HG02938 (cell line): ENCODE measurements at regions not wholly inside any gene's neighbourhood (a gene's known extent, or its start where the extent isn't known, plus 50 kb on each side); places are given as distances from the start of the nearest gene placed in this dataset.
"Not testable (repeated sequence)": the region's sequence is repeated elsewhere in the genome, so short reads cannot be mapped to it uniquely, and the experiment has no call there.

Experiments
- ATAC-seq: cut with Tn5 transposase; IDR thresholded peaks from one replicate; pipeline ENCODE4 v1.9.1; 2021; ENCODE audit warnings: mild to moderate bottlenecking, moderate library complexity; ENCODE audit not compliant: unreplicated experiment

DNA sequence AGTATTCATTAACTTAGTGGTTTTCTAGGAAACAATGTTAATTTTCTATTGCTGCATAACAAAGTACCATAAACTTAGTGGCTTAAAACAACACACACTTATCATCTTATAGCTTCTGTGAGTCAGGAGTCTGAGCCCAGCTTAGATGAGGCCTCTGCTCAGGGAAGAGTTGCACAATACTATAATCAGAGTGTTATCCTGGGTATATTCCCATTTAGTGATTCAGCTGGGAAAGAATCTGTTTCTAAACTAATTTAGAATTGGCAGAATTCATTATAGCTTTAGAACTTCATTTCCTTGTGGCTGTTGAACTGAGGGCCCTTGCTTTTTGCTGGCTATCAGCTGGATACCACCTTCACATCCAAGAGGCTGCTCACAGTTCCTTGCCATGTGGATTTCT lies 515.5 kb downstream of the BRINP3 start:
- ATAC-seq, result no peak

GRCh38 chr1:189970331-189971230 lies 507.1 kb downstream of the BRINP3 start:
- no peak for ATAC-seq

- no peak for ATAC-seq
Measured at GRCh38 chr1:189971656-189972055, 506.0 kb downstream of the BRINP3 start.

GRCh38 chr1:189977184-189977583 lies 500.5 kb downstream of the BRINP3 start:
- ATAC-seq, result no peak

DNA sequence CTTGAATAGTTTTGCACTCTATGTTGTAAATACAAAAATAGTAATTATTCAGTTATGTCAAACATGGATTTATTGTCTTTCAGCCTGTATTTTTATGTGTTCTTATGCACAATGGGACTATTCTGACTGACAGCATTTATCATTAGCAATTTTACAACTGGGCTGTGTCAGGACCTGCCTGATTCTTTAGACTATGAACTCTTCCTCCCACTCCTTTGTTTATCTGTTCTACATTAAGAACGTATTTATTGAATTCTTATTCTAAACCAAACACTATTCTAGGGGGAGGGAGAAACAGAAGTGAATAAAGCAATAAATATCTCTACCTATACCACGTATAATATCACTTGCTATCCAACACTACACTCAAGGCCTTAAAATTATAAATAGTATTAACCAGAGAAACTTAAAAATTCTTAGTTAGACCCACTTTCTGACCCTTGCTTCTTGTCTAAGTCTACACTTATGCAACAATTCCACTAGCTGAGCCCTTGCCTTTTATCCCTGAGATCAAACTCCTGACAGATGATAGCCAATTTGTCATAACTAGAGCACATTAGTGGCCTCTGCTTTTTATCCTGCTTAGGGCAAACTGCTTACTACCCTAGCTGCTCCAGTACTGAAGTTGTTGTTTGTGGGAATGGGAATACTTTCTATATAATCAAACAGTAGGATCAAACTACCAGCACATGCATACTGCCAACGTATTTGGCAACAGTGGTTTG lies 494.3 kb downstream of the BRINP3 start:
- no peak for ATAC-seq

DNA sequence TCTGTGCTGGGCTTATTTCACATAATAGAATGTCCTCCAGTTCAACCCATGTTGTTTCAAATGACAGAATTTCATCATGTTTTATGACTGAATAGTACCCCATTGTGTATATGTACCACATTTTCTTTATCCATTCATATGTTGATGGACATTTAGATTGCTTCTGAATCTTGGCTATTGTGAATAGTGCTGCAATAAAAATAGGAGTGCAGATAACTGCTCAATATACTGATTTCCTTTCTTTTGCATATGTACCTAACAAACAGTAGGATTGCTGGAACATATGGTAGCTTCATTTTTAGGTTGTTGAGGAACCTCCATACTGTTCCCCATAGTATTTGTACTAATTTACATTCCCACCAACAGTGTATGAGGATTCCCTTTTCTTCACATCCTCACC lies 491.1 kb downstream of the BRINP3 start:
- ATAC-seq, result no peak

GRCh38 chr1:189987509-189987908 lies 490.2 kb downstream of the BRINP3 start:
- no peak for ATAC-seq

GRCh38 chr1:189992856-189993255 lies 484.8 kb downstream of the BRINP3 start:
- ATAC-seq, result no peak

GRCh38 chr1:190000365-190000872 lies 477.2 kb downstream of the BRINP3 start:
- ATAC-seq, result no peak

GRCh38 chr1:190001187-190001586 lies 476.5 kb downstream of the BRINP3 start:
- no peak for ATAC-seq

GRCh38 chr1:190003376-190003775 lies 474.3 kb downstream of the BRINP3 start:
- ATAC-seq, result no peak

DNA sequence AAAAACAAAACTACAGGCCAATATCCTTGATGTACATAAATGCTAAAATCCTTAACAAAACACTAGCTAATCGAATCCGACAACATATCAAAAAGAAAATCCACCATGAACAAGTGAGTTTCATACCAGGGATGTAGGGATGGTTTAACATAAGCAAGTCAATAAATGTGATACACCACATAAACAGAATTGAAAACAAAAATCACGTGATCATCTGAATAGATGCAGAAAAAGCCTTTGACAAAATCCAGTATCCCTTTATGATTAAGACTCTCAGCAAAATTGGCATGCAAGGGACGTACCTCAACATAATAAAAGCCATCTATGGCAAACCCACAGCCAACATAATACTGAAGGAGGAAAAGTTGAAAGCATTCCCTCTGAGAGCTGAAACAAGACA lies 466.1 kb downstream of the BRINP3 start:
- no peak for ATAC-seq

- ATAC-seq, result not testable (repeated sequence)
Measured at GRCh38 chr1:190019151-190019550, 458.5 kb downstream of the BRINP3 start.

- ATAC-seq, result no peak
Measured at GRCh38 chr1:190019717-190020116, 457.9 kb downstream of the BRINP3 start.

DNA sequence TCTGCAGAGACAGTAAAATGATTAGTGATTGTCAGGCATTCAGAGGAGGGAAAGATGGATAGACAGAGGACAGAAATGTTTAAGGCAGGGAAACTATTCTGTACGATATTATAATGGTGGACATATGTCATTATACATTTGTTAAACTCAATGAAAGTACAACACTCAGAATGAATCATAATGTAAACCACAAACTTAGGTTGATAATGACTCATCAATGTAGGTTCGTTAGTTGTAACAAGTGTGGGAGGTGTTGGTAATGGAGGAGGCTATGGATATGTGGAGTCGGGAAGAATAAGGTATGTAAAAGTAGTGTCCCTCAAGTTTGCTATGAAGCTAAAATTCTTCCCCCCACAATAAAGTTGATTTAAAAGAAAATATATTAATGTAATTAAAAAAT lies 455.0 kb downstream of the BRINP3 start:
- no peak for ATAC-seq

GRCh38 chr1:190029441-190029840 lies 448.2 kb downstream of the BRINP3 start:
- no peak for ATAC-seq

GRCh38 chr1:190043655-190044054 lies 434.0 kb downstream of the BRINP3 start:
- ATAC-seq, result no peak

DNA sequence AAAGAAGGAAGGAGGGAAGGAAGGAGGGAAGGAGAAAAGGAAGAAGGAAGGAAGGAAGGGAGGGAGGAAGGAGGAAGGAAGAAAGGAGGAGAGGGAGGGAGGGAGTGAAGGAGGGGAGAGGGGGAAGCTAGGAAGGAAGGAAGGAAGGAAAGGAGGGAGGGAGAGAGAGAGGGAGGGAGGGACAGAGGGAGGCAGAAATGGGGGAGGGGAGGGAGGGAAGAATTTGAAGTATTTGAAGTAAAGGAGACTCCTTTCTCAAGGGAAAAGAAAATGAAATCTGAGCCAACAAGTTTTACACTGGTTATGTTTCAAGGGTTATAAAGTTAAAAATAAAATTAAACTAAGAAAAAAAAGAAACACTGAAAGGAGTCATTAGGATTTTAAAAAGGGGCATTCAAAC lies 431.4 kb downstream of the BRINP3 start:
- ATAC-seq, result no peak
